Fibroblast of the aortic adventitia (primary cell): ENCODE measurements at regions not wholly inside any gene's neighbourhood (a gene's known extent, or its start where the extent isn't known, plus 50 kb on each side); places are given as distances from the start of the nearest gene placed in this dataset.

Experiments used
- DNase-seq: peaks from one replicate; pipeline ENCODE4 v3.0.0-alpha.2; 2010; ENCODE audit warnings: low read depth
- H3K4me3 ChIP-seq: 2 replicates; pipeline ENCODE4 v1.5.1; 2011; ENCODE audit warnings: low read depth, mild to moderate bottlenecking, control low read depth, low read length, moderate library complexity
- CTCF ChIP-seq: IDR thresholded peaks from 2 replicates; pipeline ENCODE4 v1.5.1; 2011; ENCODE audit warnings: mild to moderate bottlenecking, low read length, control low read depth, inconsistent platforms; ENCODE audit not compliant: insufficient read depth

- DNase-seq, result no peak
- TF ChIP-seq CTCF, result no peak
- no peak overlapping the region for H3K4me3 ChIP-seq
Observed at GRCh38 chr21:20004367-20004766, 993.8 kb upstream of the NCAM2 start.

- no peak overlapping the region for H3K4me3 ChIP-seq
- DNase-seq, result no peak
- no peak for TF ChIP-seq CTCF
Observed at GRCh38 chr21:20010691-20011200, 987.5 kb upstream of the NCAM2 start.

GRCh38 chr21:20013851-20014250 lies 984.4 kb upstream of the NCAM2 start:
- no peak for DNase-seq
- TF ChIP-seq CTCF, result no peak
- H3K4me3 ChIP-seq, result no peak overlapping the region

GRCh38 chr21:20016435-20017005 lies 981.7 kb upstream of the NCAM2 start:
- no peak for DNase-seq
- no peak overlapping the region for H3K4me3 ChIP-seq
- TF ChIP-seq CTCF, result no peak

- no peak overlapping the region for H3K4me3 ChIP-seq
- no peak for DNase-seq
- TF ChIP-seq CTCF, result no peak
Observed at GRCh38 chr21:20020026-20020425, 978.2 kb upstream of the NCAM2 start.

GRCh38 chr21:20023193-20023592 lies 975.0 kb upstream of the NCAM2 start:
- no peak for DNase-seq
- H3K4me3 ChIP-seq, result no peak overlapping the region
- TF ChIP-seq CTCF, result no peak

- no peak overlapping the region for H3K4me3 ChIP-seq
- no peak for DNase-seq
- no peak for TF ChIP-seq CTCF
Observed at GRCh38 chr21:20024741-20025140, 973.5 kb upstream of the NCAM2 start.
